HS-27A (cell line): ENCODE measurements at regions not wholly inside any gene's neighbourhood (a gene's known extent, or its start where the extent isn't known, plus 50 kb on each side); places are given as distances from the start of the nearest gene placed in this dataset.
"Not testable (repeated sequence)": the region's sequence is repeated elsewhere in the genome, so short reads cannot be mapped to it uniquely, and the experiment has no call there.

Source experiments
- DNase-seq: peaks from one replicate; pipeline ENCODE4 v3.0.0-alpha.2; 2012; ENCODE audit warnings: low read depth, missing footprints

DNA sequence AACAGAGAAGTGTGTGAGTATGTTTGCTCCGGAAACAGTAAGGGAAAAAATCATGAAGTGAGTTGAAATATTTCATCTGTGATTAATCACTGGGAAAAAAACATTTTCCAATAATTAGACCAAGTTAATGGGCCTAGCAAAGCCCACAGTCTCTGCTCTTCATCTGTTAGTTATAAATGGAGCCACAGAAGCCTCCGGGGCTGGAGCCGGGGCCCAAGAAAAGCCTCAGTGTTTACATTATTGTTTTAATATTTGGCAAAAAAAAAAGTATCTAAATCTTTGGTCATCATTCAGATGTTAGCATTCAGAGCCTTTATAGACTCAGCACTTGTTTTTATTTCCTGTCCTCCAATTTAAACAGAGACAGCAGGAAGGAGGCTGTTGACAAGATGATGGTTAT is 115.0 kb downstream of the UBE2U start:
- DNase-seq: no peak

DNA sequence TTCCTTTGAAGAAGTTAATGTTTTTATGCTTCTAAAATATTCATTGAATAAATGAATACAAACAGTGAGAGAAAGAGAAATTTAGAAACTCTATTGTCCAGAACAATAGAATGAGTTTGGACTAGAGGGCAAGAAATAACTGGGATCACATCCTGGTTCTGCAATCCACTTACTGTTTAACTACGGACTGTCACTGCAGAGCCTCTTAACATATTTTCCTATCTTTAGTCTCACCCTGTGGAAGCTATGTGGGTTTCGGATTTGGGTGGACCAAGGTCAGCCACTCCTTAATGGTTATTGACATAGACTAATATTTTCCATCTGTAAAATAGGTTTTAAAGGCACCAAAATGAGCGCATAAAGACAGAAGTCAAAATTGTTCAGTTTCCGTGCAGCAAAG is 116.6 kb downstream of the UBE2U start:
- no peak for DNase-seq

GRCh38 chr1:64320470-64320869 is 117.0 kb downstream of the UBE2U start:
- DNase-seq: no peak

DNA sequence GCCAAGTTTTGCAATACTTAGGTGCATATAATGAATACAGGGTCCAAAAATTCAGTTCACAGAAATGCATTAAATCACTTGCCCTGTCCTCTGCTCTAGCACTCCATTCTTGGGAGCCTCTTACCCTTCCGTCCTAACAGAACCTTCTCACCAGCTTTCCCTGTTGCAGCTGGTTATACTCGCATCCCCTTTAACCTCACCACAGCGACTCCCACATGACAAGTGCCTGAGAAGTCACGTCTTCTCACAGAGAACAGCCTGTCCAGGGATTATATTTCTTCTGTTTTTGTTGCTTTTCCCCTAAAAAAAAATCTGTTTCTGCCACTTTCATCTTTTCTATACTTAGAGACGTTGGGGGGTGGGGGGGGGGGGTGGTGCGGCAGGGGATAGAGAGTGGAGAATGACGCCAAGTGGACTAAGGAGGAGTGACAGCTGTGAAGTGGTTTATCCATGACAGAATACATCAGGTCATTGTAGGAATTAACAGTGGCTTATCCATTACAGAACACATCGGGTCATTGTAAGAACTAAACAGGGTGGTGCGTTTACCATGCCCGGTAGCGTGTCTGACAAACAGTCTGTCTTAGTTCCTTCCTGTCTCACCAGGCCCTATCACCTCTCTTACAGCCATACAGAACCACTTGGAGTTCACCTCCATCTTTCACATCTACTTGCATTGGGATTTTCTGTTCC is 117.6 kb downstream of the UBE2U start:
- no peak for DNase-seq

- no peak for DNase-seq
Measured at GRCh38 chr1:64323054-64323453, 119.6 kb downstream of the UBE2U start.

DNA sequence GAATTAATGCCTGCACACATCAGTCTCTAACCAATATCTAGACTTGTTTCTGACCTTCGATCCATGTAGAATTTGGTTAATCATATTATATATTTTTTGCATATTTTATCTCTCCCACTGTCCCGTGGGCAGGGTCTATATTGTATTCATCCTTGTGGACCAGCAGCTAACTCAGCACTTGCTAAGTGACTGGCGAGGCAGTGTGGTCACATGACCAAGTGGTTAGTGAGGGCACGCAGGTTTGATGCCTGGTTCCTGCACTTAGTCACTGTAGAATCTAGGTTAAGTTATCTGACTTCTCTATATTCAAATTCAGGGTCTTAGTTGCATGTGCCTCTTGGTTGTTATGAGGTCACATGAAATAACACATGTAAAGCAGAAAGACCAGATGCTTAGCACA is 120.5 kb downstream of the UBE2U start:
- DNase-seq: no peak

DNA sequence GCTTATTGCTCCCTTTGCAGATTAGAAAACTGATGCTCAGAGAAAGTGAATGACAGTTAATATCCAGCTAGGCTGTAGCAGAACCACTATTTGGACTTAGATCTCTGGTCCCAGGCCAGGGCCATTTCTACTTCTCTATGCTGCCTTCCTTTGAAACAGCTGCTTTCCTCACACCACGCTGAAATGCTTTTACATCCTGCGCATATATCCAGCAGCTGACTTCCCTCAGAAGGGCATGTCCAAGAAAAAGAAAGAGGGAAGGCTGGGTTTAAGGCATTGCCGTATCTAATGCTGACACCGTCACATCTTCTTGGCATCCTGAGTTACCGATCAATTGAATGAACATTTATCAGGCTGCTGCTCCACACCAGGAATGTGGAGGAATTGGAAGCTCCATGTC is 122.4 kb downstream of the UBE2U start:
- DNase-seq: no peak

GRCh38 chr1:64327119-64327518 is 123.7 kb downstream of the UBE2U start:
- no peak for DNase-seq

DNA sequence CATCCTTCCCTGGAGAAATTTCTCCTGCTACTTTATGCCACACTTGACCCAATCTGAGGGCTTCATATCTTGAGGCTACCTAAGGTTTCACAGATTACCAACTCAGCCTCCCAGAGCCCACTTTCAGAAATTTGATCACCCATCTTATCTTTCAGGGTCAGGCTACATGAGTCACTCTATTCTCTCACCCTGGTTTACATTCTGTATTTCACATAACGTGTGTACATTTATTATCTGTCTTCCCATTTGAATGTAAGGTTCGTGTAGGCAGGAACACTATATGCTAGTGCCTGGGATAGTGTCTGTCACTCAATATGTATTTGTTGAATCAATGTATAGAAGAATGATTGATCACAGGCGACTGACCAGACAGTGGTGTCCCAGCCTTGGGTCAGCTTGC is 124.8 kb downstream of the UBE2U start:
- no peak for DNase-seq

DNA sequence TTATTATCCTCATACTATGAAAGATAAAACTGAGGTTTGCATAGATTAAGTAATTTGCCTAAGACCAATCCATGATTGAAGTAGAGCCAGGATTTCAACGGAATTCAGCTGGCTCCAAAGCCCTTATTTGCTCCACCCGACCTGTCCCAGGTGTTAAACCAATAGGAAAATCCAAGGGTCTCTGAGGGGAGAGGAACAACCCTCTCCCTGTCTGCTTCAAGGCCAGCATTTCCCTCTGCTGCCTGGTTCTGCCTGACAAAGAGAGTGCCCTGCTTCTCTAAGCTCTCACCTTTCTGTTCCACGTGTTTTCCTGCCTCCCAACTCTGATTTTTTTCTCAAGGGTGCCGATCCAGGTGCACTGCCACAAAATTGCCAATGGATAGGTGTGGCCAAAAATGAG is 127.4 kb downstream of the UBE2U start:
- DNase-seq: no peak

DNA sequence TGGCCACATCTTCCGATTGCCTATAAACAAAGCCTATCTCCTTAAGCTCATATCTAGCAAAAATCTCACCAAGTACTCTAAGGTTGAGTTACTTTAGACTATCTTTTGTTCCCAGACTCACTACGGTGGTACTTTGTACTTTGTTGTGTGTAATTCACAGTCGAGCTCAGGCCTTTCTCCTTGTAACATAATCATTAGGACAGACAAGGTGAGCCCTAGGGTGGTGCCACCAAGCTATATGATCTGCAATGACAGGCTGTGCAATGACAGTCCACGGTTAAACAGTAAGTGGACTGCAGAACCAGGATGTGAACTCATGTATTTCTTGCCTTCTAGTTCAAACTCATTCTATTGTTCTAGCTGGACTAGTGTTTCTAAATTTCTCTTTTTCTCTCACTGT is 132.2 kb downstream of the UBE2U start:
- DNase-seq: no peak

- no peak for DNase-seq
Measured at GRCh38 chr1:64337475-64337874, 132.5 kb upstream of the CACHD1 start.

DNA sequence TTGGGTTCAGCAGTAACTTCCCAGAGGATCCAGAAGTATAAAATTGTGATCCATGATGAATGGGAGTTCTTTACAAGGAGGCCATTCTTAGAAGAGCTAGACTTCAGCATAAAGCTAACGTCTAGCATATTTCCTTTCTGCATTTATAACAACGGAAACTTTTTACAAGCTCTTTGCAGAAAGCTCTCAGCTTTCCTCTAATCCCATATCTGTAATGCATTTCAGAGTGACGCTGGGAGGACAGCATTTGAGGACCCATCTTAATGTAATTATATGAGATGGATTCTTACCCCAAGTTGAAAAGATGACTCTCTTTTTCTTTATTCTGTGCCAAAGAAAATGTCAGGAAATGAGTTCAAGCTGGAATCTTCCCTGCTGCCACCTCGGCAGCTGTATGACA is 132.0 kb upstream of the CACHD1 start:
- DNase-seq: no peak

DNA sequence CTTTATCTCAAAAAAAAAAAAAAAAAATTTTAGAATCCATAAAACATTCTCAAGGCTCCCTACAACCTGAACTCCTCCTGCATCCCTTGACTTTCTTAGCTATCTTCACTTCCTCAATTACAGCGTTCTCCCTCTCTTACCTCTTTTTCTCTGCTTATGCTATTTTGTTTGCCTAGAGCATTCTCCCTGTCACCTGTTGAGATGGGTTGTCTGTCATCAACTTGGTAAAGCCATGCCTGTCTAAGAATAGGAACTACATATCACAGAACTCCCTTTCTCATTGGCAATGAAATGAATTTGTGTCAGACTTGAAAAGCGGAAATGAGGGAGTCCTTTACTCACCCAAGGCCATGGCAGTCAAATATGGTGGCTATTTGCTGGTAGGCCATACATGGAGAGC is 129.6 kb upstream of the CACHD1 start:
- no peak for DNase-seq

DNA sequence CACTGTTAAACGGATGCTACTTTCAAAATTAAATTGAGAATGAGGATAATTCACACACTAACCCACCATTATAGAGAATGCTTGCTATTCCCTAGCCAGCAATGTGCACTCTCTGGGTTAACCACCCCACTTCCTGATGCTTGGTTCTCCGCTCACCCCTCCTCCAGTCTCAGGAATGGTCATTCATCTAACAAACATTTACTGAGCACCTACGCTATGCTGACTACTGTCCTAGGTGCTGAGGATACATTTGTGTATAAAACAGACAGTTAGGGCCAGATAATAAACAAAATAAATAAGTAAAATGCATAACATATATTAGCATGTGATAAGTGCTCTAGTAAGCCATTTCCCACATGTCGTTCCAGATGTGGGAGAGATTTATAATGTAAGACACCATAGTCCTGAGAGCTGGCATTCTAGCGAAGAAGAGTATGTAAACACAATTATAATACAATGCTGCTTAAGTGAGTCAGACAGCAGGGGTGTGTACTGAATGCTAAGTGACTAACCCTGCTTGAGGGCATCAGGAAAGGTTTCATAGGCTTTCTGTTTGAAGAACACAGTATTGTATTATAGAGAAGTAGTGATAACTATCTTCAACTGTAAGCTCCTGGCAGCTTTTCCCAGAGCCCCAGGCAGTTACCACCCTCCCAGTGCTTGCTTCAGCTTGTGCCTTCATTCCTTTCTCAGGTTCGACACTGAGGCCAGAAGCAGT is 126.7 kb upstream of the CACHD1 start:
- DNase-seq: no peak

GRCh38 chr1:64343823-64344190 is 126.1 kb upstream of the CACHD1 start:
- no peak for DNase-seq

GRCh38 chr1:64348270-64348960 is 121.5 kb upstream of the CACHD1 start:
- DNase-seq: no peak

- no peak for DNase-seq
Measured at GRCh38 chr1:64348961-64349648, 120.8 kb upstream of the CACHD1 start.

DNA sequence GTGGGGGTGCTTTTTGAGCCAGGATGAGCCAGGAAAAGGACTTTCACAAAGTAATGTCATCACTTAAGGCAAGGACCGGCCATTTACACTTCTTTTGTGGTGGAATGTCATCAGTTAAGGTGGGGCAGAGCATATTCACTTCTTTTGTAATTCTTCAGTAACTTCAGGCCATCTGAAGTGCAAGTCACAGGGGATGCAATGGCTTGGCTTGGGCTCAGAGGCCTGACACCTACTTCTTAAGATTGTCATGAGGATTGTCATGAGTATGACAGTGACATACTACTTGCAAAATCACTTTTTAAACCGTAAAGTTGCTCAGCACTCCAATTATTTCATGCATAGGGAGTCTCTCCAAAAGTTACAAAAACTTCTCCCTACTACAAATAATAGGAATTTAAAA is 114.4 kb upstream of the CACHD1 start:
- not testable (repeated sequence) for DNase-seq

DNA sequence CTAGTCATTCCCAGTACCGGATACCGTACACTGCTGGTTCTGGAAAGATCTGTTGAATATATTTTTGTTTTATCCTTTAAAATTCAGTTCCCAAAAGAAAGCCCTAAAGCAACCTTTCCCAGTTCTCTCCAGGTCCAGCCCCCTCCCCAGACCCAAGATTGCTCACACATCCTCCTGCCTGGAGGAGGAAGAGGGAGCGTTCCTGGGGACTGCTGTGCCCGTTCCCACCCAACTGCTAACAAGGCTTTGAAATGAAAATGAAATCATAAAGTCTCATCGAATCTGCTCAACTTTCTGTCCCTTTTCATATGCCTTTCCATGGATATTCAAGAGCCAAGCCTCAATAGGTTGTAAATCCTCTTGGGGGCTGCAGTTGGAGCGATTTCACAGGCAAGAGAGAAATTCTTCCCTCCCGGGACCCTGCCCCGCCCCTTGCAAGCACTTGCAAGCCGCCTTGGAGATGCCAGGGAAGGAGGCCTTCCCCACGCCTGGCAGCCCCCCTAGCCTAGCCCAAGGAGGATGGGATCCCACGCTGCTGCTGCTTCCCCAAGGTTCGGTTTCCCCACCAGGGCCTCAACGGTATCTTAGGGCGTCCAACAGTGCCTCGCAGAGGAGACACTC is 113.2 kb upstream of the CACHD1 start:
- no peak for DNase-seq

DNA sequence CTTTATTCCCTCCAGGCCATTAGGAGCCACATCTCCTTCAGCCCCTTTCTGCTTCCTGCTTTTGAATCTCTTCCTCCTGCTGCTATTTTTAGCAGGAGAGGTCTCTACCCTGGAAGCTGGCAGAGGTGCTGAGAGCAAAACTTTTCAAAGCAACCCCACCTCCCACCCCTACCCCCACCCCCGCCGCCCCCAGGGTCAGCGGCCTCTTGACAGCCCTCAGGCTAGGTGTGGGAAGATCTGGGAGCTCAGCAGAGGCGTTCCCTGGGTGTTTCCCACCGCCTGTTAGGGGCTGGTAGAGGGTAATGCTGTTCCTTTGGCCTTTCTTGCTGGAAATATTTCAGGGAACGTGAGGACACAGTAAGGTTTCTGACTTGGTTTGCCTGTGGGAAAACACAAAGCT is 112.5 kb upstream of the CACHD1 start:
- DNase-seq: no peak

DNA sequence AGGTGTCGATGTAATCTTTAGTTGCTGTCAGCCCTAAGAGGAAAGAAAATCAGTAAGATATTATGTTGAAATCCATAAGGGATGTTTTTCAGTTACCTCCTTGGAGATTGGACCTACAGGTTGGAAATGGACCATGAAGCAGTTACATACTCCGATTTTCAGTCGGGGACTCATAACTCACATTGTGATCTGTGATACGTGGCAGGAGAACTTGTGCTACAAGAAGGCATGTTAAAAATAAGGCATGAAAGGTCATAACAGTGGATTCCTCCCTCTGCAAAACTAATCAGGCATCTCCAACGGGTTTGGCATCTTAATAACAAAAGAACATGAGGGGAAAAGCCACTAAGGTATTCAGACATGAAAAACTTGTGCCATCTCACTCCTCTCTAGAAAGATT is 111.2 kb upstream of the CACHD1 start:
- DNase-seq: no peak
